Right hindlimb (tissue), 1 donor: ENCODE measurements at regions not wholly inside any gene's neighbourhood (a gene's known extent, or its start where the extent isn't known, plus 50 kb on each side); places are given as distances from the start of the nearest gene placed in this dataset.
A peak's percentile ranks its signal among the peaks of the same experiment; 100 is the strongest.

ENCODE experiments used
- DNase-seq: peaks from one replicate; pipeline ENCODE4 v3.0.0-alpha.2; 2018

DNA sequence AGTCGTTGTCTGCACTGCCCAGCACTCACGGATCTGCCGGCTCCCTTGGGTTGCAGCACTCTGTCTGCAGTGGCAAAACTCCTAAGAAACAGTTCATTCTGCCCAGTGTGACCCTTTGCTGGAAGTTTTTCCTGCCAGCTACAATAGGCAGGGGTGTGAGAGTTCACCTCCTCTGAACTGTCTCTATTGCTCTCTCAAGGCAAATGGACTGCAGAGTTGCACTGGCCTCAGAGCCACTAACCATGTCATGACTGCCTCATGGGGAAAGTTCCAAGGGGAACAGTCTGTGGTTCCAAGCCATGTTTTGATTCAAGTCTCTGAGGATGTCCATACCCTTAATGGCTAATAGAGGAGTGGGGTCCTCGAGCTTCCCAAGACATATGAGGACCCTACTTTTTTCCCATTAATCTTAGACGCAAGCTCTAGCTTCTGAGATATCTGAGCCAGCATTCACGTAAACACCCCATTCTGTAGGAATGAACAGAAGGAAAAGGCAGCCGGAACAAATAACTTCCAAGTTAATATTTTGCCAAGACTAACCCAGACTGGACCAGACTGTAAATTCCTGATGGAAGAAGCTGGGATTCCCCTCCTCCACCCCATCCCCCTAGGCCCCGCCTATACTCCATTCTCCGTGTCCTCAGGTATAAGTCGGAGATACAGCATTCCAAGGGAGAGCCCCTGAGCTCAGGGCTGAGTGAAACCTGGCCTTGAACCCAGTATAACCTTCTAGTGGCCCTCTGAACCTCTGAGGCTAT lies 93.8 kb upstream of the AKT3 start:
- DNase-seq = no peak

DNA sequence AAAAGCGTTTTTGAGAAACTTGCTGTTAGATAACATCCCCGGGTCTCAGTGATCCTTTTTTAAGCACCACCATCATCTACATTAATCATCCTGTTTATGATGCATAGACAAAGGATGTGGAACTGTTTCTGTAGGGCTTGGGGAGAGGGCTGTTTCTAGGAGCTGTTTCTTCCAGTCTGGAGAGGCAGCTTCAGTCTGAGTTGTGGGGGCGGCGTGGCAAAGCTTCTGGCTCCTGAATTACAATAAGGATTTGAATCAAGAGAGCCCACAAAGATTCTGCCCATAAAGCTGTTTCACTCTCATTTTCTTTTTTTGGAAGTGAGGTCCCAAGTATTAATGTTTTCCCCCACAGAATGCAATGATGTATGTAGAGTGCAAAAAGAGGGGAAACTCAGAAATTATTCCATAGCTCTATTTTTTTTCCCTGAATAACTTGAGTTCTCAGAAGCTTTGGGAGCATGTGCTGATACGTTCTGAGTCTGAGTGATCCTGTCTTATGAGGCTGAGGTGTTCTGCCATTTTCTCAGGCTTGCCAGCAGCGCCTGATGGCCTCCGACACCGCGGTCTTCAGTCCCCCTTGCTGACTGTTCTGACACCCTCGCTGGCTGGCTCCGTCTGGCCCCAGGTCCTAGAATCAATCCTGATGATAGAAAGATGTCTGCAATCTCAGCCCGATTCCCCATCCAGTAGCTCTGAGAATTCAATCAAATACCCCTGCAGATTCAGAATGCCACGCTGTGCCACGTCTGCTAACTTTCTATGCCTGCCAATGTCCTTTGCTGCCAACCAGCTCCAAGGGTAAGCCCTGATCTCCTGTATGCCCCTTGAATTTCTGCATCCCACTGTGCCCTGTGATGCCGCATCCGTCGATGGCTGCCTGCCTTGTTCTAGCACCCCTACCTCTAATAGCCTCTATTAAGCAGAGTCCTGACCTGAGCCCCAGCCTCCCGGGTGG lies 92.4 kb upstream of the AKT3 start:
- DNase-seq = no peak

DNA sequence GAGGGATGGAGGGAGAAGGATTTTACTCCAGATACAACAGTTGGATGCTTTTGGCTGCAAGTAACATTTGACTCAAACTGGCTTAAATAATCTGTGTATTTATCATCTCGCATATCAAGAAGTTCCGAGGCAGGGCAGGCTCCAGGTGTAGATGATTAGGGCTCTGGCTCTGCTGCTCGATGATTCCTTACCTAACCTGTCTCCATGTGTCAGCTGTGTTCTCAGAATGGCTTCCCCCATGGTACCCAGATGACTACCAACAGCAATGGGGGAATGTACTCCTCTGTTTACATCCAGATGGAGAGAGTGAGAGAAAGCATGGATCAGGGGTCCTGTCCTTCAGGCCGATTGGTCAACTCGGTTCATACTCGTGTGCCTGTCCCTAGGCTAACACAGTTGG lies 90.4 kb upstream of the AKT3 start:
- DNase-seq = no peak

DNA sequence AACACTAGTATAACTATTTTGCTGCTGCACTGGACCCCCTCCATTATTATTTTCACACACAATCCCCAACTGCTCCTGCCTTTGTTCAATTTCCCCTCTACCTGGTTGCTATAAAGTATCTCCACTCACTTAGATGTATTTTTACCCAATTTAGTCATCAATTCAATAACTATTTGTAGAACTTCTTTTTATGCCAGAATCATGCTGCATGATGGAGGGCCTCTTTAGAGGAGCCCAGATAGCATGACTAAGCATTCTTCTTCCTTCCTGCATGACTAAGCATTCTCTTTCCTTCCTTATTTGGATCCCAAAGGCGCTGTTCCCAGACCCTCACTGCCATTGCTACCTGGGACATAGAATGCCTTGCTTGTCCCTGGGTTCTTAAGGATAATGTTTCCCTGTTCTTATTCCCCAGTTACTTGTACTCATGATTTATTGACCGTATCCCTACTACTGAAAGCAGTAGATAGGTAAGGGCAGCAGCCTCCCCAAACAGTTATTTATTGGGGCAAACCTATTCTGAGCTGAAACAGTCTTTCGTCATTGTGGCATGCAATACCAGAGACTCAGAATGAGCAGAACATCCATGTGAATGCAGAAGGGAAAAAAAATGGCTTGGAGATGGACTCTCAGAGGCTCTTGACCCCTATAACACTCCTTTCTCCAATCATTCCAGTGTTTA lies 89.3 kb upstream of the AKT3 start:
- no peak for DNase-seq

DNA sequence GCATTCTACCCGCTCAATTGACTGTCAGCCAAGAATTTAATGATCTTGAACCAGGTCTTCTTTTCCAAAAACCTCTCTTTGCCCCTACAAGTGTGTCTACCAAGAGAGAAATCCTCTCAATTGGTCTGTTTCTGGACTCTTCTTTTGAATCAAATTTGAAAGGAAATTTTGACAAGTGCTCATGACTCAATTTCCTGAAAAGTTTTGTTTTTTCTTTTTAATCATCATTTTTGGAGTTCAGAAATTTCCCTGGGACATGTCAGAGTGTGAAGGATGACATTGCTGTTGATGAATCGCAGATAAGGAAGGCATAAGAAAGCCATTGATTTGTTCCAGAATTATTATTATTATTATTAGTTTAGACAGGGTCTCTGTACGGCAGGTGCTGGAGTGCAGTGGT lies 88.2 kb upstream of the AKT3 start:
- DNase-seq = no peak

DNA sequence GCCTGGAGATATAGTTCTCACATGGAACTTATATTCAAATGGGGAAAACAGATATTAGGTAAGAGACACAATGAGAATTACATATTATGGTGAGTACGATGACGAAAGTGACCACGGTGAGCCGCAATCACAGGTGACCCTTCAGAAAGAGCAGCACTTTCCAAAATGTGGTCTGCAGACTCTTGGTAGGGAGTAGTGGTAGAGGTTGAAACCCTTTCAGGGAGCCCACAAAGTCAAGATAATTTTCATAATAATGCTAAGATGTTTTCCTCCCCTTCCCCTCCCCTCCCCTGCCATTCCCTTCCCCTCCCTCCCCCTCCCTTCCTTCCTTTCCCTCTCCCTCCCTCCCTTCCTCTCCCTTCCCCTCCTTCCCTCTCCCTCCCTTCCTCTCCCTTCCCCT lies 83.5 kb upstream of the AKT3 start:
- no peak for DNase-seq

DNA sequence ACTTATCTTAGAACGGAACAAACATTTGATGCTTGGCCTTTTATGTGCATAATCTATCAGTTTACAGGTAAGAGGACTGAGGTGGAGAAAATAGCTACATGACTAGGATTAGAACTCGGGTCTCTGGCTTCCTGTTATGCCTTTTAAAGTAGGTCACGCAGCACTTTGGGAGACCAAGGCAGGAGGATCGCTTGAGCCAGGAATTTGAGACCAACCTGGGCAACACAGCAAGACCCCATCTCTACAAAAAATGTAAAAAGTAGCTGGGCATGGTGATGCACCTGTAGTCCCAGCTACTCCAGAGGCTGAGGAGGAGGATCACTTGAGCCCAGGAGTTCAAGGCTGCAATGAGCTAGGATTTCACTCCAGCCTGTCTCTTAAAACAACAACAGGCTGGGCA lies 81.9 kb upstream of the AKT3 start:
- no peak for DNase-seq

DNA sequence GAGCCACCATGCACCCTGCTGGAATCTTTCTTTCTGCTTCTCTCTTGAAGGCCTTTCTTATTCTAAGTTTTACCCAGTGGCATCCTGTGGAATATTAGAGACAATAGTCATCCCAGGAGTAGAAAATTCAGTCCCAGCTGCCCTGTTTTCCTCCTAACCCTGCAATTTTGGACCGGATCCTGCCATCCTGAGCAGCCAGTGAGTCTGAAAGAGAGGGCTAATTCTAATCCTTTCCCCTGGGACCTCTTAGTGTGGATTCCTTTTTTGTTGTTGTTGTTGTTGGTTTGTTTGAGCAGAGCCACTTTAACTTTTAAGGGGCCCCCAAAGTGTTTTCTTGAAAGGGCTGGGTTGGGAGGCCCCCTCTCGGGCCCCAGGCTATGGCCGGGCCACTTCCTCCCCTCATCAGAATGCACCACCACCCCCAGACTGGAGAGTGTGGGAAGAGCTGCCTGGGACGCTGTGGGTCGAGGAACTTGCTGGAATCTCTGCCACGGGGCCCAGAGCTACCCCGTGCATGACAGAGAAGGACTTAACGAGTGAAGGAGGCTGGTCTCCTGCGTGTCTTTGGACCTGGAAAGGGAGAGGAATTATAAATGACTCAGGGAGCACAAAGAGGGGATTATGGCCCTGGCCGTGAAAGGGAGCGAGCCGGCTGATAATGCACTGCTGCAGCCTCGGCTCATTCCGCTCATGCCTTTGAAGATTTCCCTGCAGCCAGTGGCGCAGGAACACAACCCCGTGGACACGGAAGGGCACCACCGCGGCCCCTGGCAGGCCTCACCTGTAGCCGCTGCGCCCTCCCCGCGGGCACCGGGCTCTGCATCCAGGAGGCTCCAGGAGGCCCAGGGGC lies 81.0 kb upstream of the AKT3 start:
- no peak for DNase-seq

DNA sequence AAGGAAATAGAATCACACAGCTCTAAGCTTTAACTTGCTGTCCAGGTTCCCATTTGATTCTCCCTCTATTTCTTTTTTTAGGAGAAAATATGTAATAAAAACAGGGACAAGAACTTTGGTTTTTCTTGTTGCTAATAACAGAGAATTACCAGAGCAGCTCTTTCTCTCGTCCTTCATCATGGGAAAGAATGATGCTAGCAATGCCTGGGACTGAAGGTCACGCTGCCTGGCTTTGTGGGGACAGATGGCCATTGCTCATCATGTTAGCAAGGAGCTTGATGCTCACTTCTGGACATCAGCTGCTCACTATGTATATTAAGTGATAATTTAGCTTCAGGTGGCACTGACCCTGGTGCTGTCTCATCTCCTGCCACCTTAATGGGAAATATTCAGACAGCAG lies 77.3 kb upstream of the AKT3 start:
- DNase-seq = no peak

DNA sequence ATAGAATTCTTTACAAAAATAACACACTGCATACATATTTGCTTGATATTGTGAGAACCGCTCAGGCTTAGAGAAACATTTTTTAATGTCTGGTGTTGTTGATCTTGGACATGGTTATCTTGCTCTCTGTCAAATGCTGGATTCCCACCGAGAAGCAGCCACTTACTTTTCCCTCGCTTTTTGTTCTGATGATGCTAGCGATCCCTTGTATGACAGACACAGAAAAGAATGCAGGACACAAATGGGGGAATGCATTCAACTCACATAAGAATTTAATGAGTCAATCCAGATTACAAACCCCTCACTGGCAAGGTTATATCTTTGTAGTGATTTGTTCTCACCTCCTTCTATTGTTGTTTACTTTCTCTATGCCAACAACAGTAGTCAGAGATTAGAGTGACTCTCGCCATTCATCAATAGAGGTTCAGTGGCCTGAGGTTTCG lies 76.8 kb upstream of the AKT3 start:
- DNase-seq = no peak

DNA sequence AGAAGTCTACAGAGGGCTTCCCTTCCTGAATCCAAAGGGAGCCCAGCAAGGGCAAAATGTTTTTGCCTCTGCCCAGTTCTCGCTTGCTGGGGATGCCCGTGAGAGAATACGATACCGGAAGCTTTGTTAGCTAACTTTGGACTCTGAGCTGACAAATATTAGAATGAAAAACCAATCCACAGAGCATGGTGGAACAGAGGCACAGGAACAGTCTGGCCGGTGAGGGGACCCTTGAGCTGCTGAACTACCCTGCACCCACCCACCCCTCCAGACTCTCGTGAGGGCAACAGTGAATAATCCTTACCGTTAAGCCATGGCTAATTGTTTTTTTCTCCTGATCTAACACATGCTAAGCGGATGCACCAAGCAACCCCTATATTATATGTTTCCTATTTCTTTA lies 76.3 kb upstream of the AKT3 start:
- DNase-seq = no peak

DNA sequence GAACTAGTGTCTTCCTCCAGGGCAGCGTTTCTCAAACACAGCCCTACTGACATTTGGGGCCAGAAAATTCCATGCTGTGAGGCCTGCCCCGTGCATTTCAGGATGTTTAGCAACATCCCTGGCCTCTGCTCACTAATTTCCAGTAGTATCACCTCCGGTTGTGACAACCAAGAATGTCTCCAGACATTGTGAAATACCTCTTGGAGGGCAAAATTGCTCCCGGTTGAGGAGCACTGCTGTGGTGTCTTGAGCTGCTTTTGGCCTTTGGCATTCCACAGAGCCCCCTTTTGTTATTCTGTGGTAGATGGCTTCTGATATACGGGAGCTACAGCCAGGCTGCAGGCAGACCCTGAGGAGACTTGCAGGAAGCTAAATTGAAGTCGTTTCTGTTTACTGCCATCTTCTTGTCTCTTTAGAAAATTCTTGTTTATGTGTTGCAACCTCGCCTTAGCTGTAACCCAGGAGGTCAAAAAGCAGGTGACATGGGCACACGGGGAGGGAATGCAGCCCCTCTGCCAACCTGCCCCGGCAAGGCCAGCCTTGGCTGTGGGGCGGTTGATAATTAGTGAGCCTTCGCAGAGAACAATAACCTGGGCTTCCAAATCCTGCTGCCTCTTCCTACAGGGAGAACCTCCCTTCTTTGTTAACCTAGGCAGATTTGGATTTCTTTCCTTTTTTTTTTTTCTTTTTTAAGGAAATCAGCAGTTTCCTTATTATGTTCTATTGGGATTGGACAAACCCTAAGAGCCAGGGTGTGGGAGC lies 74.7 kb upstream of the AKT3 start:
- DNase-seq = no peak

DNA sequence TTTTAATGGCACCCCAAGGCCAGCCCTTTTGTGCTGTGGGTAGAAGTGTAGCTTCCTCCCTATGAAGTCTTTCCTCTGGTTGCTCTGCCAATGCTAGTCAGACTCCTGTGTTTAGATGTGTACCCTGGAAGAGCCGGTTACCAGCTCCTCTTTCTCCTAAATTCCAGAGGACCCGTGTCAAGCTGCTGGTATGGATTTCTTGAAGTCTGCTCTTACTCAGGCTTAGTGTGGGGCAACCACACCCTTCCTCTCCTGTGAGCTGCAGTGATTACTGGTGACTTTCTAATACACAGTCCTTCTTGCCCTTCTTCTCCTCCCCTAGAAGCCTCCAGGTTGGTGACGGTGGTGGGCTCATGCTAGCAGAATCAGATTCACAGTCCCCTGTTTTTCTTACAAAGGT lies 74.1 kb upstream of the AKT3 start:
- no peak for DNase-seq

DNA sequence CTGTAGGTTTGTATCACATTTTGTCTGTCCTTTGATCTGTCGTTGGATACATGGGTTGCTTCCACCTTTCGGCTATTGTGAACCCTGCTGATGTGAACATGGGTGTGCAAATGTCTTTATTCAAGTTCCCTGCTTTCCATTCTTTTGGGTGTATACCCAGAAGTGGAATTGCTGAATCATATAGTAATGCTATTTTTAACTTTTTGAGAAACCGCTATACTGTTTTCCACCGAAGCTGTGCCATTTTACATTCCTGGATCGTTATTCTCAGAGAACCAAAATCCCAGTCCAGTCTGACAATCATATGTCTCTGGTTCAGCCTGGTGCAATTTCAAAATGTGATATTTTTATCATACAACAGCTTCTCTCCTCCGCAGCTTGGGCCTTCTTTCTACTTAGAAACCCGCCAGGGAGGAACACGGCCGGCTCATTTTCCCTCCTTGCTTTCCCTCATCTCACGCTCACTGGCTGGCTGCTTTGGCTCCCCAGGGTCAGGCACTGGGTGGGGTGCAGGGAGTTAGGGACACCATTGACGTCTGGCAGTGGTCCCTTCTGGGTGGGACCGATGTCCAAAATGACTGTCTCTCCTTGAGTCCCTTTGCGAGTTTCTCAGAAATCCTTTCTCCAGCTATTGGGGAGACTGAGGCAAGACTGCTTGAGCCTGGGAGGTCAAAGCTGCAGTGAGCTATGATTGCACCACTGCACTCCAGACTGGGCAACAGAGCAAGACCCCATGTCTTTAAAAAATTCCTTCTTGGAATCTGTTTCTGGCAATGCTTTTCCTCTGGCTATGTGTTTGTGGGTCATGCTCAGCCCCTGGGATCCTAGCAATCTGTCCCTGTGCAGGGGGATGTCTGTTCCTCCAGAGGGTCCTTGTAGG lies 73.5 kb upstream of the AKT3 start:
- DNase-seq = no peak

DNA sequence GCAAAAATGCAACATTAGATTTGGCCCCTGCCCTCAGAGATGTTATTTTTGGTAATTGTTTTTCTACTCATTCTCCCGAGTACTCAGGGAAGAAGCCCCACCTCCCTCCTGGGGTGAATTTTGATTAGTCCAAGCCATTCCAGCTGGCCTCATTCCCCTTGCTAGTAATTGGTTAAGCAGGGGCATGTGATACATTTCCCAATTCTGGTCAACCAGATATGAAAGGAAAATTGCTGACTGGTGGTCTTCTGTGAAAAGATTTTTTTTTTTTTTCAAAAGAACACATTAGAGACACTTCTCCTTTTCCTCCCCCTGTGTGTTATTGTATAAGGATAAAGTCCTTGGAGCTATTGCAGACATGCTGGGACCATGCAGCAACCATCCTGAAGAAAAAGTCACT lies 71.1 kb upstream of the AKT3 start:
- no peak for DNase-seq

DNA sequence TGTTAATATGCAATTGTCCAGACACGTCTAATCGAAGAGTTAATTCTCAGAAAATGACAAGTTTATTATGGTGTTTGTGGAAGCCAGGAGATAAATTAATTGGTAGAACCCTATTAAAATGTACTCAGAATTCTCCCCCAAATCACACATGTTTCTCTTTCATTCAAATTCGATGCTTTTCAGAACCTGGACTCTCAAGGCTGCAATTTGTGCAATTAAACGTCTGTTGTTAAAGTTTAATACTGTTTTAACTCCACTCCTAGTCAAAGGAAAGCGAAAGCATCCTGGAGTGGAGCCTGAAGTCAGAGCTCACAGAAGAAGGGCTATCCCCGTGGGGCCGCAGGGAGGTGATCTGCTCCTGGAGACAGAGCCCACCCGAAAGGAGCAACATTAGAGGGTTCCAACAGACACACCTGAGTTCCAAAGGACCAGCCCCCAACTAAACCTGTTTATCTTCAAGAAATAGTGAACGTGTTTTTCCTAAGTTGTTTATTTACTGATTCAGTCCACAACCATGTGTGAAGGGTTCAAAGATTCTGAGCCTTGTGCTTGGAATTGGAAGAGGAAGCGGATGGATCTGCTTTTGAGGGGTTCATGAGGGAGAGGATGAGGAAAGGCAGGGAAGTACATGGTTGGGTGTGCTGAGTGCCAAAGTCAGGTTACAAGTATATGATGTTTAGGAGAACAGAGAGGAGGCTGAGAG lies 68.0 kb upstream of the AKT3 start:
- no peak for DNase-seq

DNA sequence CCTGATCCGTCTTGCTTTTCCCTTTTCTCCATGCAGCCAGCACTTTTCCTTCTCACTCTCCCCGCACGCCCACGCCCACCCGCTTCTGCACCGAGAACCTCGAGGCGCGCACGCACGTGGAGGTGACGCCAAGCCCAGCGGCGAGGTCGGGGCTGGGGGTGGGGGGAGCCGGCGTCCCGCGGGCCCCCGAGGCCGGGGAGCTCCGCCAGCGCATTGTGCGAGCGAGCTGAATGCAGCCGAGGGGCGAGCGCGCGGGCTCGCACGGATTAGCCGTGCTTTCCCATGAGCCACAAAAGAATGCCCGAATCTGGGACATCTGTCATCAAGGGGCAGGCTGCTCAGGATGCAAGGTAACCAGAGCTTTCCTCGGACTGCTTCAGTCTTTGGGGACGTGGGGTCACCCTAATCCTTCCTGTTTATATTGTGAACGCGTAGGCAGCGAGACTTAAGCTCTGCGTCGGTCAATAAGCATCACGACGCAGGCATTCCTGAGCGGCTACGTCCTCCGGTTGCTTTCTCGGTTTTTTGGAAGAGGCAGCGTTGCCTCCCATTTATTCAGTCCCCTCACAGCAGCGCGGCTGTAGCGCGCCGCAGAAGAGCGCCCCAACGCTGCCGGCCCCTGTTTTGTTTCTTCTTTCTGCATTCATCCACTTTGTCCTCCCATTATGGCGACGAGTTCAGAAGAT lies 67.3 kb upstream of the AKT3 start:
- DNase-seq = peak; percentile 61

DNA sequence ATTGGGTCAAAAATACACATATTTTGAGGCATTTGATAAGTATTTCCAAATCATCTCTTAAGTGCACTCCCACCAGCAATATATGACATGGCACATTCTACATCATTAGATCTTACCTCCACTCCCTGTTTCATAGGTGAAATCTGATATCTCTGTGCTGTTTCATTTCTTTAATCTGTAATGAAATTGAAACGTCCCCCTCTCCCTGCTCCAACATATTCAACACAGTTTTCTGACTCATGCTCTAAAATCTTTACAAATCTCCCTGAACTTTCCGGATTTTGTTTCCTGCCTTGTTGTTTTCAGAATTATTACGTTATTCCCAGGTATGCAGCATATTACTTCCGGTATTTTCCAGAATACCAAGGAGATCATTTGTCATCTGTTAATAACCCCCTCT lies 66.1 kb upstream of the AKT3 start:
- DNase-seq = no peak

DNA sequence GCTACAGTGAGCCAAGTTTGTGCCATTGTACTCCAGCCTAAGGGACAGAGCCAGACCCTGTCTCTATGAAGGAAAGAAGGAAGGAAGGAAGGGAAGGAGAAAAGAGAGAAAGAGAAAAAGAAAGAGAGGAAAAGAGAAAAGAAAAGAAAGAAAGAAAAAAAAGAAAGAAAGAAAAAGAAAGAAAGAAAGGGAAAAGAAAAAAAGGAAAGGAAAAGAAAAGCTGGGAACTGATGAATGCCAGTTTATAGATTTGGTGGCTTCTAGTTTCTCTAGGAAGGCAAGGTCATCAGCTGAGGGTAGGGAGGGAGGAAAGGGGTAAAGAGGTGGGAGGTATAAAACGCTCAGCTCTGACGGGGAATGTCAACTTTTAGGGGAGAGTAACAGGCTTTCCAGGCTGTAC lies 62.3 kb upstream of the AKT3 start:
- DNase-seq = no peak

DNA sequence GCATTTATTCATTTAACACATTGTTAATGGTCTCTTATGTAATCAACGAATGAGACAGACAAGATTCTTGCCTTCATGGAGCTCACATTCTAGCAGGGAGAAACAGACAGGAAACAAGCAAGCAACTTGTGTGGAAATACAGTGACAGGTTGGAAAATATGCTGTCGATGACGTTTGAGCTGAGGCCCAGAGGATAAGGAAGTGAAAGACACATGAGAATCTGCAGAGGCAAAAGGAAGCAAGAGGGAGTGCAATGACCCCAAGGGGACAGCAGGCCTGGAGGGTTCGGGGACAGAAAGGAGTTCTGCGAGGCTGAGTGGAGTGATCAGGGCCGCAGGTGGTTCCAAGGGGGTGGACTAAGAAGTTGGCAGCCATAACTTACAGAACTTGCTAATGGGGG lies 60.6 kb upstream of the AKT3 start:
- no peak for DNase-seq
